Hepatocyte (in vitro differentiated cells): ENCODE measurements at regions not wholly inside any gene's neighbourhood (a gene's known extent, or its start where the extent isn't known, plus 50 kb on each side); places are given as distances from the start of the nearest gene placed in this dataset.

Source experiments
- DNase-seq: peaks from one replicate; pipeline ENCODE4 v3.0.0-alpha.2; 2016; ENCODE audit warnings: low spot score
- H2AFZ ChIP-seq: fragments of 200-600 bp; sonication (generic); 2 replicates; pipeline ENCODE4 v1.6.0; 2016; ENCODE audit warnings: antibody characterized with exemption, mild to moderate bottlenecking
- H3K27ac ChIP-seq: fragments of 200-600 bp; sonication (generic); 2 replicates; pipeline ENCODE4 v1.5.1; 2016; ENCODE audit warnings: mild to moderate bottlenecking
- H3K27me3 ChIP-seq: fragments of 200-600 bp; sonication (generic); 2 replicates; pipeline ENCODE4 v1.6.1; 2016
- H3K36me3 ChIP-seq: fragments of 200-600 bp; sonication (generic); replicated peaks from 2 replicates; pipeline ENCODE4 v1.5.1; 2016; ENCODE audit warnings: low read depth; ENCODE audit not compliant: insufficient read depth
- H3K4me1 ChIP-seq: fragments of 200-600 bp; sonication (generic); 2 replicates; pipeline ENCODE4 v1.5.1; 2016; ENCODE audit warnings: mild to moderate bottlenecking, moderate library complexity; ENCODE audit not compliant: insufficient read depth
- H3K4me2 ChIP-seq: fragments of 200-600 bp; sonication (generic); 2 replicates; pipeline ENCODE4 v1.6.0; 2016
- H3K4me3 ChIP-seq: fragments of 200-600 bp; sonication (generic); 2 replicates; pipeline ENCODE4 v1.5.1; 2016; ENCODE audit warnings: mild to moderate bottlenecking
- H3K79me2 ChIP-seq: fragments of 200-600 bp; sonication (generic); 2 replicates; pipeline ENCODE4 v1.6.0; 2017; ENCODE audit warnings: mild to moderate bottlenecking
- H3K9me2 ChIP-seq: fragments of 200-600 bp; sonication (generic); replicated peaks from 2 replicates; pipeline ENCODE4 v1.6.0; 2017; ENCODE audit warnings: mild to moderate bottlenecking; ENCODE audit not compliant: insufficient read depth
- H3K9me3 ChIP-seq: fragments of 200-600 bp; sonication (generic); 2 replicates; pipeline ENCODE4 v1.5.1; 2016; ENCODE audit warnings: low read depth, mild to moderate bottlenecking
- H4K20me1 ChIP-seq: fragments of 200-600 bp; sonication (generic); 2 replicates; pipeline ENCODE4 v1.6.0; 2016; ENCODE audit warnings: mild to moderate bottlenecking; ENCODE audit not compliant: insufficient read depth, poor library complexity, severe bottlenecking
- EZH2 ChIP-seq: fragments of 200-600 bp; sonication (generic); IDR thresholded peaks from 2 replicates; pipeline ENCODE4 v1.6.1; 2016; ENCODE audit warnings: antibody characterized with exemption, mild to moderate bottlenecking, borderline replicate concordance
- EZH2phosphoT487 ChIP-seq: fragments of 200-600 bp; sonication (generic); IDR thresholded peaks from one replicate; pipeline ENCODE4 v1.6.1; 2018; ENCODE audit warnings: antibody characterized with exemption, mild to moderate bottlenecking, low read depth, moderate library complexity; ENCODE audit not compliant: unreplicated experiment, severe bottlenecking
- WGBS: methylation state at CpG from one replicate; pipeline ENCODE4 v1.1.6; 2016; ENCODE audit warnings: low lambda C conversion rate; ENCODE audit errors: missing lambda C conversion rate; 5-methylcytosine and 5-hydroxymethylcytosine counted together
- TF ChIP-seq, protein P1 (sequence below): fragments of 200-600 bp; sonication (generic); IDR thresholded peaks from 2 replicates; pipeline ENCODE4 v1.5.1; 2016; ENCODE audit warnings: antibody characterized with exemption, mild to moderate bottlenecking; ENCODE audit not compliant: poor library complexity

DNA sequence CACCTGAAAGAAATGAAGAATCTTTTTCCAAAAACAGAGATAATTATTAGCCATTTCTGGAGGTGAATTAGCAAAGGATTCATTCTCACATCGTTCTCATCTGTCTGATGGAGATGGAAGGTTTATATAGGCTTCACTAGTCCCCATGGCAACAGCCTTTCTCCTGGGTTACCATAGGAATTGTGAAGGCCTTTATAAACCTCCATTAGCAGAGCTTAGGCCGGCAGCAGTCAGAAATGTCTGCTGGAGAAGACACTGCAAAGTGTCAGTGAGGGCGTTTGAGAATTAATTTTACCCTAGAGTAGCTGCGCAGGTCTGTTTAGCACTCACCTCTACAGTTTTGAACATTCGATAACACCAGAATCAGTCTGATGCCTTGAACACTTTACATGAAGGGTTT, 290.4 kb upstream of the NR4A3 start:
- Histone ChIP-seq H3K27me3 (no peaks in the 10 kb centered on the region), H2AFZ (no peak overlapping the region), H3K4me2 (no peak overlapping the region), H3K79me2 (no peaks in the 10 kb centered on the region), H3K36me3 (no peaks in the 10 kb centered on the region), H4K20me1 (no peaks in the 10 kb centered on the region), H3K27ac (no peak overlapping the region), H3K9me2 (no peaks in the 10 kb centered on the region), H3K4me1 (no peaks in the 10 kb centered on the region), H3K9me3 (no peaks in the 10 kb centered on the region), H3K4me3 (no peak overlapping the region)
- TF ChIP-seq, protein P1, sequence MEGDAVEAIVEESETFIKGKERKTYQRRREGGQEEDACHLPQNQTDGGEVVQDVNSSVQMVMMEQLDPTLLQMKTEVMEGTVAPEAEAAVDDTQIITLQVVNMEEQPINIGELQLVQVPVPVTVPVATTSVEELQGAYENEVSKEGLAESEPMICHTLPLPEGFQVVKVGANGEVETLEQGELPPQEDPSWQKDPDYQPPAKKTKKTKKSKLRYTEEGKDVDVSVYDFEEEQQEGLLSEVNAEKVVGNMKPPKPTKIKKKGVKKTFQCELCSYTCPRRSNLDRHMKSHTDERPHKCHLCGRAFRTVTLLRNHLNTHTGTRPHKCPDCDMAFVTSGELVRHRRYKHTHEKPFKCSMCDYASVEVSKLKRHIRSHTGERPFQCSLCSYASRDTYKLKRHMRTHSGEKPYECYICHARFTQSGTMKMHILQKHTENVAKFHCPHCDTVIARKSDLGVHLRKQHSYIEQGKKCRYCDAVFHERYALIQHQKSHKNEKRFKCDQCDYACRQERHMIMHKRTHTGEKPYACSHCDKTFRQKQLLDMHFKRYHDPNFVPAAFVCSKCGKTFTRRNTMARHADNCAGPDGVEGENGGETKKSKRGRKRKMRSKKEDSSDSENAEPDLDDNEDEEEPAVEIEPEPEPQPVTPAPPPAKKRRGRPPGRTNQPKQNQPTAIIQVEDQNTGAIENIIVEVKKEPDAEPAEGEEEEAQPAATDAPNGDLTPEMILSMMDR: no peak
- TF ChIP-seq EZH2 (no peak), EZH2phosphoT487 (no peak)
- DNase-seq: no peak
- WGBS: 79% methylated on average over 5 of the region's 5 CpGs

- TF ChIP-seq EZH2phosphoT487 (no peak), EZH2 (no peak)
- TF ChIP-seq, protein P1: no peak
- Histone ChIP-seq H3K9me3 (no peaks in the 10 kb centered on the region), H3K36me3 (no peaks in the 10 kb centered on the region), H3K27me3 (no peaks in the 10 kb centered on the region), H3K9me2 (no peaks in the 10 kb centered on the region), H4K20me1 (no peaks in the 10 kb centered on the region), H3K4me3 (no peak overlapping the region), H3K27ac (no peak overlapping the region), H3K79me2 (no peaks in the 10 kb centered on the region), H2AFZ (no peak overlapping the region), H3K4me1 (no peaks in the 10 kb centered on the region), H3K4me2 (no peak overlapping the region)
- 95% methylated on average over 3 of the region's 3 CpGs for WGBS
- DNase-seq: no peak
Observed at GRCh38 chr9:99533421-99533820, 288.3 kb upstream of the NR4A3 start.

DNA sequence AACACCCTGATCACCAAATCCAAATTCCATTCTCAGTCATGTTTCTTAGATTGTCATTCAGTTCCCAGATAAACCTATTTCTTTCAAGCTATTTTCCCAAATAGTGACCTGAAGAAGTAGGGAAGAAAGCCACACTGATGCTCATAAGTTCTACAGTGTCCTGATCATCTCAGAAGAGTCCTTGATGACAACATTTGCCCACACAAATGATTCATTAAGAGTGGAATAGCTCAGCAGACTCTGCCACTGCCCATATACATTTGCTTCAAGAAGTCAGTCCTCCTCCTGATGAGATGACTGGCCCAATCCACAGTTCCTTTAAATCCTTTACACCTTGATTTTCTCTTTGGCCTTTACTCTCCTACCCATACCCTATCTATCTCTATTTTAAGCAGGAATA, 283.7 kb upstream of the NR4A3 start:
- DNase-seq: no peak
- H3K36me3 ChIP-seq: no peaks in the 10 kb centered on the region
- no peaks in the 10 kb centered on the region for H3K79me2 ChIP-seq
- H3K9me3 ChIP-seq: no peaks in the 10 kb centered on the region
- no peak overlapping the region for H2AFZ ChIP-seq
- H4K20me1 ChIP-seq: no peaks in the 10 kb centered on the region
- no peaks in the 10 kb centered on the region for H3K4me1 ChIP-seq
- no peak overlapping the region for H3K4me3 ChIP-seq
- H3K27me3 ChIP-seq: no peaks in the 10 kb centered on the region
- no peak overlapping the region for H3K4me2 ChIP-seq
- TF ChIP-seq EZH2 (no peak), EZH2phosphoT487 (no peak)
- TF ChIP-seq, protein P1: no peak
- no peaks in the 10 kb centered on the region for H3K9me2 ChIP-seq
- H3K27ac ChIP-seq: no peak overlapping the region

DNA sequence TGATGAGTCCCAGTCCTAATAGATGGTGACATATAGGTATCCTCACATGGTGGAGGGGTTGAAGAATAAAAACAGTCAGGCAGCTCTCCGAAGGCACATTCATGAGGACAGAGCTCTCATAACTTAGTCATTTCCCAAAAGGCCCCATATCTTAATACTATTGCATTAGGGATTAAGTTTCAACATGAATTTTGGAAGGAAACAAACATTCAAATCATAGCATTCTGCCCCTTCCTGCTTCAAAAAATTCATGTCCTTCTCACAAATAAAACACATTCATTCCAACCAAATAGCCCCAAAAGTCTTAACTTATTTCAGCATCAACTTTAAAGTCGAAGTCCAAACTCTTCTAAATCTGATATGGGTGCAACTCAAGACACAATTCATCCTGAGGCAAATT, 277.2 kb upstream of the NR4A3 start:
- Histone ChIP-seq H3K27me3 (no peaks in the 10 kb centered on the region), H3K4me2 (no peak overlapping the region), H3K27ac (no peak overlapping the region), H3K36me3 (no peaks in the 10 kb centered on the region), H3K4me1 (no peaks in the 10 kb centered on the region), H3K9me2 (no peaks in the 10 kb centered on the region), H3K9me3 (no peaks in the 10 kb centered on the region), H3K79me2 (no peaks in the 10 kb centered on the region), H3K4me3 (no peak overlapping the region), H4K20me1 (no peaks in the 10 kb centered on the region), H2AFZ (no peak overlapping the region)
- no peak for DNase-seq
- 70% methylated on average over 2 of the region's 2 CpGs for WGBS
- TF ChIP-seq EZH2: no peak
- TF ChIP-seq, protein P1: no peak
- TF ChIP-seq EZH2phosphoT487: no peak
